ENCODE measurements at regions not wholly inside any gene's neighbourhood (a gene's known extent, or its start where the extent isn't known, plus 50 kb on each side); places are given as distances from the start of the nearest gene placed in this dataset.

DNA sequence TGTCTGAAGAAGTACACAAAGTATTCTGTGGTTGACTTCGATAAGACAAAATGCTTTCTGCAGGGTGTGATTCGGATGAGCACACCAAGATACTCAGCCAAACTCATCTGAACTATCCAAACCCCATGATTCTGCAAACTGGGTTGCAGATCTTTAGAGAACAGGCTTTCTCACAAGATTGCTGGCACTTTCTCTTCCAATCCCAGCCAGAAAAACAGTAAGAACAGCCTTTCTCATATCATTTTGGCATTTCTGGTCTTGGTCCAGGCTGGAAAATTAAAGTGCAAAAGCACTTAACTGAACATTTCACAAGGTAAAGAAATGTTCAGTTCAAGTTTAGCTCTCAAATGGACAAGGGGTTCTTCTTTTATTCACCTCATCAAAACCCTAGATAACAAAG, 269.1 kb downstream of the NR2F1-AS1 start:
- TF ChIP-seq, protein P1, sequence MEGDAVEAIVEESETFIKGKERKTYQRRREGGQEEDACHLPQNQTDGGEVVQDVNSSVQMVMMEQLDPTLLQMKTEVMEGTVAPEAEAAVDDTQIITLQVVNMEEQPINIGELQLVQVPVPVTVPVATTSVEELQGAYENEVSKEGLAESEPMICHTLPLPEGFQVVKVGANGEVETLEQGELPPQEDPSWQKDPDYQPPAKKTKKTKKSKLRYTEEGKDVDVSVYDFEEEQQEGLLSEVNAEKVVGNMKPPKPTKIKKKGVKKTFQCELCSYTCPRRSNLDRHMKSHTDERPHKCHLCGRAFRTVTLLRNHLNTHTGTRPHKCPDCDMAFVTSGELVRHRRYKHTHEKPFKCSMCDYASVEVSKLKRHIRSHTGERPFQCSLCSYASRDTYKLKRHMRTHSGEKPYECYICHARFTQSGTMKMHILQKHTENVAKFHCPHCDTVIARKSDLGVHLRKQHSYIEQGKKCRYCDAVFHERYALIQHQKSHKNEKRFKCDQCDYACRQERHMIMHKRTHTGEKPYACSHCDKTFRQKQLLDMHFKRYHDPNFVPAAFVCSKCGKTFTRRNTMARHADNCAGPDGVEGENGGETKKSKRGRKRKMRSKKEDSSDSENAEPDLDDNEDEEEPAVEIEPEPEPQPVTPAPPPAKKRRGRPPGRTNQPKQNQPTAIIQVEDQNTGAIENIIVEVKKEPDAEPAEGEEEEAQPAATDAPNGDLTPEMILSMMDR (IDR thresholded peaks at IDR 0.05; ENCODE audit: insufficient read depth, low read length): no peak
- no peak for TF ChIP-seq GABPA (IDR thresholded peaks at IDR 0.05; ENCODE audit: low read depth)
- no peak for TF ChIP-seq SPI1 (IDR thresholded peaks at IDR 0.05; ENCODE audit: borderline replicate concordance, low read depth)

Measured in HL-60 (cell line).